ENCODE measurements at regions not wholly inside any gene's neighbourhood (a gene's known extent, or its start where the extent isn't known, plus 50 kb on each side); places are given as distances from the start of the nearest gene placed in this dataset.

- no peak for DNase-seq (ENCODE audit: low read depth in 2 of 2)
Observed at GRCh38 chr13:105240371-105240770, 1295.1 kb downstream of the EFNB2 start.

GRCh38 chr13:105232439-105232838, 1303.0 kb downstream of the EFNB2 start:
- DNase-seq (ENCODE audit: low read depth in 2 of 2) = no peak

GRCh38 chr13:105232006-105232405, 1303.5 kb downstream of the EFNB2 start:
- DNase-seq (ENCODE audit: low read depth in 2 of 2) = no peak

GRCh38 chr13:105231579-105231978, 1303.9 kb downstream of the EFNB2 start:
- DNase-seq (ENCODE audit: low read depth in 2 of 2) = no peak

- no peak for DNase-seq (ENCODE audit: low read depth in 2 of 2)
Observed at GRCh38 chr13:105220881-105221280, 1314.6 kb downstream of the EFNB2 start.

- no peak for DNase-seq (ENCODE audit: low read depth in 2 of 2)
Observed at GRCh38 chr13:105220063-105220462, 1315.4 kb downstream of the EFNB2 start.

DNA sequence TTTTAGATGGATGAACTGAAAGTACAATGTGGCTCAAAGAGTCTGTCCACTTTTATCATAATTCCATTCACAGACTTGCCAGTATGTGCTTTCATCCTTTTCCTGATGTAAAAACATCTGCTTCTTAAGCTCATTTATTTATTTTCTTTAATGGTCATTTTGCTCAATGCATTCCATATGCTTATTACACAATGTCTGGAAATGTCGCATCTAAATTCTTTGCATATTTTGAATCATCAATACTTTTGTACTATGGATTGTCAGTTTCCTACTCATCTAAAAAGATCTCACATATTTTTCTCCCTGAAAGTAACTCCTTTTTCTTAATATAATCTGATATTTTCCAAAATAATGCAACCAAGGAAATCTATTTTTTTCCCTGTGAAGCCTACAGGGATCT, 1315.8 kb downstream of the EFNB2 start:
- DNase-seq (ENCODE audit: low read depth in 2 of 2) = no peak

- DNase-seq (ENCODE audit: low read depth in 2 of 2) = no peak
Observed at GRCh38 chr13:105213512-105213911, 1322.0 kb downstream of the EFNB2 start.

DNA sequence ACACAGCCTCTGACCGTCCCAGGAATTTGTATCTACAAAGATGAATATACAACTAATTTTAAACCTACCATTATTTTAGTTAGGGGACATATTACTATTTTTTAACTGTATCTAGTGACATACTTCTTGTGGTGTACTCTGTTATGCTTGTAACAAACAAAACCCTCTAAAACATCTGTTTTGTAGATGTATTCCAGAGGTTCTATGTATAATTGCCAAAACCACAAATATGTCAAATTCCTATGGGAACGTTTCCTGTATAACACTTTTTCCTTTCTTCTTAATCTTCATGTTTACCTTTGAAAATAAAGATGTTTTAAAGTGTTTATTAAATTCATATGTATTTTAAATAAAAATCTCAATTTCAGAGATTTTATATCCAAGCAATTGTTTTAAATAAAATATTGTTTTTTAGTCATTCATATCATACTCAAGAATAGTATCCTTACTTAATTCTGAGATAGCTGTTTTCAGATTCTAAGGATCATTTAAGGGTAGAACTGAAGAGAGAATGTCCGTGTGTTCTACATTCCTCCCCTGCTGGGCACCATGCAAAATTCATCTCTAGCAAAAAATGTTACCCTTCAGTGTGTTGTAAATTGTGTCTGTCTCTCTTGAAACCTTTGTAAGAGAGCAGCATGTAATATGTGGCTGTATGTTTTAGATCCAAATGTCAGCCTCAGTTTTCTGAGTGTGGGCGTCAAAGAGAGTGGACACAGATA, 1327.7 kb downstream of the EFNB2 start:
- DNase-seq (ENCODE audit: low read depth in 2 of 2) = no peak

GRCh38 chr13:105202354-105202753, 1333.1 kb downstream of the EFNB2 start:
- DNase-seq (ENCODE audit: low read depth in 2 of 2) = no peak

- no peak for DNase-seq (ENCODE audit: low read depth in 2 of 2)
Observed at GRCh38 chr13:105201351-105201750, 1334.1 kb downstream of the EFNB2 start.

DNA sequence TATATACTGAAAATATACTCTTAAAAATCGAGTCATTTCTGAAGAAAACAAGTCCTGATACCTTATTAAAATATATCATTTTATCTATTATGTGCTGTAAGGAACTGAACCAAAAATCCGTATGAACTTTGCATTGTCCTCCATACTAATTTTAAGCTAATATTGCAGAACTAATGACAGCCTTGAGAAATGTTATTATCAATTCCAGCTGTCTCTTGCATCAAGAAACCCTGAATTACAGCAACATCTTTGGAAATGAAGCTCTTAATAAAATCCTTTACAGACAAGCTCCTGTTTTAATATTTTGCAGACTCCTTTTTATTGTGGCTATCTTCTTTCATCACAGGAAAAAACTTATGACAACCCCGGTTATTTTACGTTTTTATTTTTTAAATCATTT, 1335.3 kb downstream of the EFNB2 start:
- DNase-seq (ENCODE audit: low read depth in 2 of 2) = no peak

DNA sequence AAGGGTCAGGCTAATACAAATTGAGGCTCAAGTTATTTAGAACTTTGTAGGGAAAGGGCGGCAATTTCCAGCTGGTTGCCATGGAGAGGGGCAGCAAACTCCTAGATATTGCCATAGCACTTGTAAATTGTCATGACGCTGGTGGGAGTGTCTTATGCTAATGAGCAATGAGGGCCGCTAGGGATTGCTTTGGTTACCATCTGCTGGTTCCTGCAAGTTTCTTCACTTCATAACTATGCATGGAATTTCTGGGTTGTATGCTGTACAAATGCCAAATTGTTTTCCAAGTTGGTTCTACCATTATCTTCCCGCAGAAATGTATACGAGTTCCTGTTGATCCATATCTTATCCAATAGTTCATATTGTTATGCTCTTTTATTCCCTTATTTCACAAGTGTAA, 1339.4 kb downstream of the EFNB2 start:
- no peak for DNase-seq (ENCODE audit: low read depth in 2 of 2)

DNA sequence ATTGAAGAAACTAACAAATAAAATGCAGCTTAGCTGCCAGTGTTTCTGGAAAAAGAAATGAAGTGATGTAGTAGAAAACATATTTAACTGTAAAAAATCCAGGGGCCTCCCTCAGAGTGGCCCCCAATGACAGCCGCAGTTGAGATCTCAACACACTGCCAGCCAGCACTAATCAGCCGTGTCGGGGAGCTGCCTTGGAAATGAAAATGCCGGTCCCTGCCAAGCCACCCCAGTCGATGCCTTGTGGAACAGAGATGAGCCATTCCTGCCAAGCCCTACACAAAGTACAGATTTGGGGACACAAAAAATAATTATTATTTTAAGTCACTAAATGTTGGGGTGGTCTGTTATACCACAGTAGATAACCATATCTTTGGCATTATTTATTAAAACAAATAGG, 1342.4 kb downstream of the EFNB2 start:
- DNase-seq (ENCODE audit: low read depth in 2 of 2) = no peak

GRCh38 chr13:105184201-105184600, 1351.3 kb downstream of the EFNB2 start:
- no peak for DNase-seq (ENCODE audit: low read depth in 2 of 2)

GRCh38 chr13:105177265-105177900, 1358.1 kb downstream of the EFNB2 start:
- DNase-seq (ENCODE audit: low read depth in 2 of 2) = no peak

- DNase-seq (ENCODE audit: low read depth in 2 of 2) = no peak
Observed at GRCh38 chr13:105170438-105170837, 1365.0 kb downstream of the EFNB2 start.

- no peak for DNase-seq (ENCODE audit: low read depth in 2 of 2)
Observed at GRCh38 chr13:105168295-105168694, 1367.2 kb downstream of the EFNB2 start.

DNA sequence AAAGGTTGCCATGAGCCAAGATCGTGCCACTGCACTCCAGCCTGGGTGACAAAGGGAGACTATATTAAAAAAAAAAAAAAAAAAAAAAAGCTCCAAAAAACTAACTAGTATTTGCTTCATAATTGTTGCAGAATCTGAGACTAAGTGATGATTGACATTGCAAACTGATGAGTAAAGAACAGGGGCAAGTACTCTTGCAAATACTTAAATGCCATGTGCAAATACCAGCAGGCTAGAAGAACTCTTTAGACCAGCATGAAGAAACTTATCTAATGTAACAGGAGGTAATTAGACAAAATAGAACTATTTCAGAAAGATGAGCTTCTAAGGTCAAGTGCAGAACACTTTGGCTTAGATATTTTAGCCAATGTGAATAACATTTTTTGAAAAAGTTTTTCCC, 1368.1 kb downstream of the EFNB2 start:
- DNase-seq (ENCODE audit: low read depth in 2 of 2) = no peak

DNA sequence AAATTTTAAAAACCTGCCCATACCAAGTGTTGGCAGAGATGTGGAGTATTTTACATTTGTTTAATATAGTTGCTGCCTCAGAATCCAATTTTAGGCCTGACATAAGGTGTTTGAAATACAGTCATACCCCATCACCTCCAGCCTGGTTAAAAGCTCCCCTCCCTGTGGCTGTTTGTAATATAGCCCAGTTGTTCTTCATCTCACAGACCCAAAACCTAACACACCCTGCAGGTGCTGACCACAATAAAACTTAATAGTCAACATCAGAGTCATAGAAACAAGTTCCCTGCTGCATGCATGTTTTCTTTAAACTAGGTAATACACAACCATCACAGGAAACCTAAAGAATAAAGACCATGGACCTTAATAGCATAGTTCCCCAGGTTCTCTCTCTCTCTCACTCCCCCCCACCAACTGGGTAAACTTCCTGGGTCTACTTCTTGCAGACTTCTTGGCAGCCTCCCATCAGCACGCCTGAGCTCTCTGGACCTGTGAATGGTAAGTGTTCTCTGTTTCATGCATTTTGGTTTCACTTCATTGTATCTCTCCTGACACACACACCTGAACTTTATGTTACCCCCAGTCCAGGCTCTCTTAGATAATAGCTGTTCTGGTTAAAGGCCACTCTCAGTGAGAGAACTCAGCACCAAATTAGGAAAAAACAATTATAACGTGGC, 1369.9 kb downstream of the EFNB2 start:
- DNase-seq (ENCODE audit: low read depth in 2 of 2) = no peak

DNA sequence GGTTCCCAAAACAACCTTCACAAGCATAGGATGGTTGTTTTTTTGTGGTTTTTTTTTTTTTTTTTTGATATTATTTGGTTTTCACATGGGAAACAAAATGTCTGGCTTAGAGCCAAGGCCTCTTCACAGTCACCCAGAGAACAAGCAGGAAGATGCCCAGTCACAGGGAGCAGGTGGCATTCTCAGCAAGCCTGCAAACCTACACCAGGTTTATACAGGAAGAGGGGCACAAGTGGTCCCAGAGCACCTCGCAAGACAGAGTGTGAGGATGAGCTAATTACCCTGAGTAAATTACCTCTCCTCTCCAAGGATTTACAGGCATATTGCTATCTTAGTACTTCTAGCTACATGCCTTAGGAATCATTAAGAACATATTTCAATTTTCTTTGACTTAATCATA, 1375.6 kb downstream of the EFNB2 start:
- no peak for DNase-seq (ENCODE audit: low read depth in 2 of 2)

GRCh38 chr13:105153611-105154010, 1381.9 kb downstream of the EFNB2 start:
- DNase-seq (ENCODE audit: low read depth in 2 of 2) = no peak

GRCh38 chr13:105151639-105152038, 1383.8 kb downstream of the EFNB2 start:
- no peak for DNase-seq (ENCODE audit: low read depth in 2 of 2)

All from stimulated activated CD4-positive, alpha-beta T cell treated with anti-CD3 and anti-CD28 coated beads, Interleukin-12 subunit alpha, Interleukin-12 subunit beta, amount 100 ng/mL, for 24 hours (primary cell).